ENCODE measurements at regions not wholly inside any gene's neighbourhood (a gene's known extent, or its start where the extent isn't known, plus 50 kb on each side); places are given as distances from the start of the nearest gene placed in this dataset.

- TF ChIP-seq POLR2A (IDR thresholded peaks at IDR 0.05) (no peak), CTCF (IDR thresholded peaks at IDR 0.05) (no peak)
Measured at GRCh38 chr12:65535946-65536345, 257.5 kb downstream of the MSRB3 start.
